MM.1S (cell line): ENCODE measurements at regions not wholly inside any gene's neighbourhood (a gene's known extent, or its start where the extent isn't known, plus 50 kb on each side); places are given as distances from the start of the nearest gene placed in this dataset.
"Not testable (repeated sequence)": the region's sequence is repeated elsewhere in the genome, so short reads cannot be mapped to it uniquely, and the experiment has no call there.

Source experiments
- EZH2 ChIP-seq: fragments of 300-600 bp; sonication (generic); optimal IDR thresholded peaks from 2 replicates; pipeline ENCODE3; 2017; ENCODE audit warnings: low read depth, mild to moderate bottlenecking, antibody characterized with exemption, low read length, mixed read lengths
- EZH2phosphoT487 ChIP-seq: fragments of 300-600 bp; sonication (generic); IDR thresholded peaks from 2 replicates; pipeline ENCODE4 v1.6.1; 2018; ENCODE audit warnings: antibody characterized with exemption, low read length
- TF ChIP-seq, protein P1 (sequence below): fragments of 300-600 bp; sonication (generic); IDR thresholded peaks from 2 replicates; pipeline ENCODE4 v1.5.1; 2016; ENCODE audit warnings: antibody characterized with exemption, low read length, mixed read lengths

DNA sequence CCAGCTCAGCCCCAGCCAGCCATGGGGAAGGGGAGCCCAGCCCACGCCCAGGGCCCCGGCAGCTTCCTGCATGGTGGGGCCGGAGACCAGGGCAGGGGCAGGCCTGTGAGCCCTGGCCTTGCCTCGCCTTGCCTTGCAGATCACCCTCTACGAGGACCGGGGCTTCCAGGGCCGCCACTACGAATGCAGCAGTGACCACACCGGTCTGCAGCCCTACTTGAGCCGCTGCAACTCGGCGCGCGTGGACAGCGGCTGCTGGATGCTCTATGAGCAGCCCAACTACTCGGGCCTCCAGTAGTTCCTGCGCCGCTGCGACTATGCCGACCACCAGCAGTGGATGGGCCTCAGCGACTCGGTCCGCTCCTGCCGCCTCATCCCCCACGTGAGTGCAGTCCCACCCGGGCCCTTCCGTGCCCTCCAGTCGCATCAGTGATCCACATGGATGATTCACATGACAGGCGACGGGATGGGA, 278.6 kb upstream of the MAP2 start:
- TF ChIP-seq, protein P1, sequence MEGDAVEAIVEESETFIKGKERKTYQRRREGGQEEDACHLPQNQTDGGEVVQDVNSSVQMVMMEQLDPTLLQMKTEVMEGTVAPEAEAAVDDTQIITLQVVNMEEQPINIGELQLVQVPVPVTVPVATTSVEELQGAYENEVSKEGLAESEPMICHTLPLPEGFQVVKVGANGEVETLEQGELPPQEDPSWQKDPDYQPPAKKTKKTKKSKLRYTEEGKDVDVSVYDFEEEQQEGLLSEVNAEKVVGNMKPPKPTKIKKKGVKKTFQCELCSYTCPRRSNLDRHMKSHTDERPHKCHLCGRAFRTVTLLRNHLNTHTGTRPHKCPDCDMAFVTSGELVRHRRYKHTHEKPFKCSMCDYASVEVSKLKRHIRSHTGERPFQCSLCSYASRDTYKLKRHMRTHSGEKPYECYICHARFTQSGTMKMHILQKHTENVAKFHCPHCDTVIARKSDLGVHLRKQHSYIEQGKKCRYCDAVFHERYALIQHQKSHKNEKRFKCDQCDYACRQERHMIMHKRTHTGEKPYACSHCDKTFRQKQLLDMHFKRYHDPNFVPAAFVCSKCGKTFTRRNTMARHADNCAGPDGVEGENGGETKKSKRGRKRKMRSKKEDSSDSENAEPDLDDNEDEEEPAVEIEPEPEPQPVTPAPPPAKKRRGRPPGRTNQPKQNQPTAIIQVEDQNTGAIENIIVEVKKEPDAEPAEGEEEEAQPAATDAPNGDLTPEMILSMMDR: not testable (repeated sequence)
- TF ChIP-seq EZH2, EZH2phosphoT487: not testable (repeated sequence)
